Parathyroid adenoma (tissue), 2 donors: ENCODE measurements at regions not wholly inside any gene's neighbourhood (a gene's known extent, or its start where the extent isn't known, plus 50 kb on each side); places are given as distances from the start of the nearest gene placed in this dataset.

ENCODE experiments used
- H2AFZ ChIP-seq: fragments of 300-600 bp; sonication (generic); one replicate; pipeline ENCODE4 v1.7.0; 2017; ENCODE audit warnings: antibody characterized with exemption, mild to moderate bottlenecking
- H3K27ac ChIP-seq: fragments of 300-600 bp; sonication (generic); one replicate; pipeline ENCODE4 v1.7.0; 2017
- H3K27me3 ChIP-seq: fragments of 300-600 bp; sonication (generic); one replicate; pipeline ENCODE4 v1.7.0; 2017; ENCODE audit warnings: low read length; ENCODE audit not compliant: control insufficient read depth, insufficient read depth
- H3K36me3 ChIP-seq: fragments of 300-600 bp; sonication (generic); one replicate; pipeline ENCODE4 v1.7.0; 2017; ENCODE audit warnings: low read length; ENCODE audit not compliant: control insufficient read depth, insufficient read depth
- H3K4me1 ChIP-seq: fragments of 300-600 bp; sonication (generic); one replicate; pipeline ENCODE4 v1.7.0; 2017; ENCODE audit warnings: control low read depth
- H3K4me2 ChIP-seq: fragments of 300-600 bp; sonication (generic); one replicate; pipeline ENCODE4 v1.7.0; 2017; ENCODE audit warnings: low read length
- H3K4me3 ChIP-seq: fragments of 300-600 bp; sonication (generic); one replicate; pipeline ENCODE4 v1.7.0; 2017; ENCODE audit warnings: low read depth, low read length
- H3K79me2 ChIP-seq: fragments of 300-600 bp; sonication (generic); one replicate; pipeline ENCODE4 v1.7.0; 2017; ENCODE audit warnings: control low read depth
- H3K9ac ChIP-seq: fragments of 300-600 bp; sonication (generic); one replicate; pipeline ENCODE4 v1.7.0; 2017; ENCODE audit warnings: mild to moderate bottlenecking
- H3K9me3 ChIP-seq: fragments of 300-600 bp; sonication (generic); one replicate; pipeline ENCODE4 v1.7.0; 2017; ENCODE audit warnings: low read length; ENCODE audit not compliant: control insufficient read depth
- CTCF ChIP-seq: fragments of 300-600 bp; sonication (generic); IDR thresholded peaks from one replicate; pipeline ENCODE4 v1.7.0; 2017; ENCODE audit warnings: antibody characterized with exemption, mild to moderate bottlenecking
- donor health status: primary hyperparathyroidism.

- Histone ChIP-seq H3K36me3 (no peaks in the 10 kb centered on the region), H3K4me3 (no peak overlapping the region), H2AFZ (no peak overlapping the region), H3K9me3 (no peaks in the 10 kb centered on the region), H3K4me2 (no peak overlapping the region), H3K27ac (no peak overlapping the region), H3K27me3 (no peaks in the 10 kb centered on the region), H3K4me1 (no peaks in the 10 kb centered on the region), H3K79me2 (no peaks in the 10 kb centered on the region), H3K9ac (no peak overlapping the region)
- TF ChIP-seq CTCF = no peak
Measured at GRCh38 chr3:67831262-67831661, 176.8 kb upstream of the SUCLG2 start.

GRCh38 chr3:67828486-67829010 is 174.1 kb upstream of the SUCLG2 start:
- H3K9ac ChIP-seq = no peak overlapping the region
- no peak overlapping the region for H2AFZ ChIP-seq
- no peaks in the 10 kb centered on the region for H3K27me3 ChIP-seq
- H3K4me3 ChIP-seq = no peak overlapping the region
- H3K9me3 ChIP-seq = no peaks in the 10 kb centered on the region
- TF ChIP-seq CTCF = no peak
- H3K4me1 ChIP-seq = no peaks in the 10 kb centered on the region
- H3K36me3 ChIP-seq = no peaks in the 10 kb centered on the region
- H3K27ac ChIP-seq = no peak overlapping the region
- no peaks in the 10 kb centered on the region for H3K79me2 ChIP-seq
- H3K4me2 ChIP-seq = no peak overlapping the region

DNA sequence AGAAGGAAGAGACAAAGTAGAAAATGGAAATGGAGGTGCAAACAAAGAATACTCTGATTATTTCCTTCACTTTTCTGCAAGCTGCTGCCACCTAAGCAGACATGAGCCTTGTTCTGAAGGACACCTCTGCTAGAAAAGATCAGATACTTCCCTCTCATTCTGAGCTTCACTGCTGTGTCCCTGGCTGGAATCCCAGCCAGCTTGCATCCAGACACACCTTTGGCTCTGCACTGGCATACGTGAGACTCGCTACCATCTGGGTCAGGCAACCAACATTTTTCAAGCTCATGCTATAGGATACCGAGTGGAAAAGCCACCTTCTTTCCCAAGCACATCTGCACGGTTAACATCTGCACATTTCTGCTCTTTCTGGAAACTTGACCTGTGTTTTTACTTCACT is 166.7 kb upstream of the SUCLG2 start:
- Histone ChIP-seq H3K36me3 (no peaks in the 10 kb centered on the region), H3K4me2 (no peak overlapping the region), H3K79me2 (no peaks in the 10 kb centered on the region), H3K4me3 (no peak overlapping the region), H3K9me3 (no peaks in the 10 kb centered on the region), H3K27me3 (no peaks in the 10 kb centered on the region), H3K4me1 (no peaks in the 10 kb centered on the region), H2AFZ (no peak overlapping the region), H3K9ac (no peak overlapping the region), H3K27ac (no peak overlapping the region)
- TF ChIP-seq CTCF = no peak

DNA sequence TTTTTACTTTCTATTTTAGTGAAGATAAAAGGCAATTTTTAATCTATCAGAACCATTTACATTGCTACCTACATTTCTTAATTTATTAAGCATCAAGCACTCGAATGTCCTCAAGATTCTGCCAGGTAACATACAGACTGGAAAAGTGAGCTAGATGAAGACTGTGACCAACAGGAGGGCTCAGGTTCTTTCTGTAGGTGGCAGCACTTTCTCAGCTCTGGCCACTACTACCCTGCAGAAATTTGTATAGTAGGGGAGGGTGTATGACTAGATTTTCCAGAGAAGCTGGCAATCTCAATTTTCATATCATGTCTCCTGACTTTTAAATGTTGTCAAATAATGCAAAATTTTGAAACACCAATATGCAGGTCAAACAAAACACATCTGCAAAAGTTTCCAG is 165.0 kb upstream of the SUCLG2 start:
- no peak overlapping the region for H3K27ac ChIP-seq
- no peak for TF ChIP-seq CTCF

DNA sequence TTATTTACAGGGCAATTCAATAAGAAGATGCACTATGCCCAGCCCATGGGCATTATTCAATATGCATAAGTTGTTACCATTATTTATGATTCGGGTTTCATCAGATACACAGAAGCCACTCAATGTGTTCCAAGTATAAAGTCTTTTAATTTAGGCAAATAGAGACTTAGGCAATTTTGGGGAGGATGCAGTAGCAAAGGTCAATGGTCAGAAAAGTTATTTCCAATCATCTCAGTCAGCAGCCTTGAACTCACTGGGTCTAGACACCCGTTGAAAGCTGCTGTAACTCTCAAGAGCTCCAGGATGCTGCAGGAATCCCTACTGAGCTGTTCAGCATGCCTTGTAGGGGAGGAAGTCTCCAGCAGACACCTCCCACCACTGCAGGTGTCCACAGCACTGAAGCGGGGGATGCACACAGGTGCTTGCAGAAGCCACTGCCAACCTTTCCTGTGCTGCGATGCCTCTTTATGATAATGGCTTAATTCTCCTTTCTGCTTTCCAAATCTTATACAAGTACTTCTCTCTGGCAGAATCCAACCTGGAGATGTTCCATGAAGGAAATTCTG is 155.0 kb upstream of the SUCLG2 start:
- Histone ChIP-seq H3K4me2 (no peak overlapping the region), H3K4me3 (no peak overlapping the region), H3K4me1 (no peaks in the 10 kb centered on the region), H3K9me3 (no peaks in the 10 kb centered on the region), H3K27me3 (no peaks in the 10 kb centered on the region), H3K9ac (no peak overlapping the region), H3K79me2 (no peaks in the 10 kb centered on the region), H2AFZ (no peak overlapping the region), H3K27ac (no peak overlapping the region), H3K36me3 (no peaks in the 10 kb centered on the region)
- no peak for TF ChIP-seq CTCF

More for the DNA sequence above, 165.0 kb upstream of the SUCLG2 start:
- Histone ChIP-seq H3K79me2 (no peaks in the 10 kb centered on the region), H2AFZ (no peak overlapping the region), H3K36me3 (no peaks in the 10 kb centered on the region), H3K9ac (no peak overlapping the region), H3K27me3 (no peaks in the 10 kb centered on the region), H3K4me2 (no peak overlapping the region), H3K4me3 (no peak overlapping the region), H3K4me1 (no peaks in the 10 kb centered on the region), H3K9me3 (no peaks in the 10 kb centered on the region)
